ENCODE measurements at regions not wholly inside any gene's neighbourhood (a gene's known extent, or its start where the extent isn't known, plus 50 kb on each side); places are given as distances from the start of the nearest gene placed in this dataset.

DNA sequence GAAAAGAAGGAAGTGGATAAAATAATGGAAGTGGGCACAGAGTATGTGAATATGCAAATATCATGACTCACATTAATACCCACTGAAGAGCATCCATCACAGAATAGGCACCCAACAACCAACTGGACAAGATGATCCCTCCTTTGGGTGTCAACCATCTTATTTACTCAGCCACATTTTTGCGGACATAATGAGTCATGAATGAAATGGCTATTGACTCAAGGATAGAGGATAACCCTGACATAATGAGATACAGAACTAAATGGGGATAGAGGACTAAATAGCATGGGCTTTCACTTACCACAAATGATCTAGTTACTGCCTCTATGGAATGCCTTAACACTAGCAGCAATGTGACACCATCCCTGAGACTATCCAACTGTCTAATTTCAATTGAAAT, 224.7 kb downstream of the ANTXR2 start:
- TF ChIP-seq, protein P1, sequence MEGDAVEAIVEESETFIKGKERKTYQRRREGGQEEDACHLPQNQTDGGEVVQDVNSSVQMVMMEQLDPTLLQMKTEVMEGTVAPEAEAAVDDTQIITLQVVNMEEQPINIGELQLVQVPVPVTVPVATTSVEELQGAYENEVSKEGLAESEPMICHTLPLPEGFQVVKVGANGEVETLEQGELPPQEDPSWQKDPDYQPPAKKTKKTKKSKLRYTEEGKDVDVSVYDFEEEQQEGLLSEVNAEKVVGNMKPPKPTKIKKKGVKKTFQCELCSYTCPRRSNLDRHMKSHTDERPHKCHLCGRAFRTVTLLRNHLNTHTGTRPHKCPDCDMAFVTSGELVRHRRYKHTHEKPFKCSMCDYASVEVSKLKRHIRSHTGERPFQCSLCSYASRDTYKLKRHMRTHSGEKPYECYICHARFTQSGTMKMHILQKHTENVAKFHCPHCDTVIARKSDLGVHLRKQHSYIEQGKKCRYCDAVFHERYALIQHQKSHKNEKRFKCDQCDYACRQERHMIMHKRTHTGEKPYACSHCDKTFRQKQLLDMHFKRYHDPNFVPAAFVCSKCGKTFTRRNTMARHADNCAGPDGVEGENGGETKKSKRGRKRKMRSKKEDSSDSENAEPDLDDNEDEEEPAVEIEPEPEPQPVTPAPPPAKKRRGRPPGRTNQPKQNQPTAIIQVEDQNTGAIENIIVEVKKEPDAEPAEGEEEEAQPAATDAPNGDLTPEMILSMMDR (IDR thresholded peaks at IDR 0.05) = no peak
- TF ChIP-seq POLR2A (IDR thresholded peaks at IDR 0.05) = no peak

Measured in tibial nerve (tissue), 3 donors.